ENCODE measurements at regions not wholly inside any gene's neighbourhood (a gene's known extent, or its start where the extent isn't known, plus 50 kb on each side); places are given as distances from the start of the nearest gene placed in this dataset.
"Not testable (repeated sequence)": the region's sequence is repeated elsewhere in the genome, so short reads cannot be mapped to it uniquely, and the experiment has no call there.

- in situ Hi-C loops (cut with MboI; ENCODE audit: low sequenced_read_pairs): not testable (repeated sequence)
Measured at GRCh38 chr2:175777337-175777736, 224.7 kb downstream of the LNPK start.

GRCh38 chr2:175769200-175769599, 232.9 kb downstream of the LNPK start:
- in situ Hi-C loops (cut with MboI; ENCODE audit: low sequenced_read_pairs): no loop called here

- in situ Hi-C loops (cut with MboI; ENCODE audit: low sequenced_read_pairs): no loop called here
Measured at GRCh38 chr2:175766880-175767279, 235.2 kb downstream of the LNPK start.

- in situ Hi-C loops (cut with MboI; ENCODE audit: low sequenced_read_pairs): no loop called here
Measured at GRCh38 chr2:175755656-175756386, 246.2 kb downstream of the LNPK start.

GRCh38 chr2:175755169-175755568, 246.9 kb downstream of the LNPK start:
- in situ Hi-C loops (cut with MboI; ENCODE audit: low sequenced_read_pairs): no loop called here

GRCh38 chr2:175750195-175750594, 251.9 kb downstream of the LNPK start:
- in situ Hi-C loops (cut with MboI; ENCODE audit: low sequenced_read_pairs): no loop called here

GRCh38 chr2:175745911-175746310, 256.2 kb downstream of the LNPK start:
- in situ Hi-C loops (cut with MboI; ENCODE audit: low sequenced_read_pairs): no loop called here

GRCh38 chr2:175744000-175744399, 258.1 kb downstream of the LNPK start:
- in situ Hi-C loops (cut with MboI; ENCODE audit: low sequenced_read_pairs): no loop called here

- in situ Hi-C loops (cut with MboI; ENCODE audit: low sequenced_read_pairs): no loop called here
Measured at GRCh38 chr2:175743011-175743410, 259.1 kb downstream of the LNPK start.

GRCh38 chr2:175742367-175742766, 259.7 kb downstream of the LNPK start:
- in situ Hi-C loops (cut with MboI; ENCODE audit: low sequenced_read_pairs): no loop called here

GRCh38 chr2:175741164-175741563, 260.9 kb downstream of the LNPK start:
- in situ Hi-C loops (cut with MboI; ENCODE audit: low sequenced_read_pairs): no loop called here

- in situ Hi-C loops (cut with MboI; ENCODE audit: low sequenced_read_pairs): no loop called here
Measured at GRCh38 chr2:175737722-175738361, 264.2 kb downstream of the LNPK start.

GRCh38 chr2:175734686-175735085, 267.4 kb downstream of the LNPK start:
- in situ Hi-C loops (cut with MboI; ENCODE audit: low sequenced_read_pairs): no loop called here

- in situ Hi-C loops (cut with MboI; ENCODE audit: low sequenced_read_pairs): no loop called here
Measured at GRCh38 chr2:175732531-175732930, 269.5 kb downstream of the LNPK start.

GRCh38 chr2:175730050-175730449, 272.0 kb downstream of the LNPK start:
- in situ Hi-C loops (cut with MboI; ENCODE audit: low sequenced_read_pairs): no loop called here

GRCh38 chr2:175729049-175729706, 272.9 kb downstream of the LNPK start:
- in situ Hi-C loops (cut with MboI; ENCODE audit: low sequenced_read_pairs): no loop called here

GRCh38 chr2:175728032-175728431, 274.0 kb downstream of the LNPK start:
- in situ Hi-C loops (cut with MboI; ENCODE audit: low sequenced_read_pairs): no loop called here

- in situ Hi-C loops (cut with MboI; ENCODE audit: low sequenced_read_pairs): no loop called here
Measured at GRCh38 chr2:175726223-175726622, 275.8 kb downstream of the LNPK start.

GRCh38 chr2:175709248-175709647, 292.8 kb downstream of the LNPK start:
- in situ Hi-C loops (cut with MboI; ENCODE audit: low sequenced_read_pairs): no loop called here

- in situ Hi-C loops (cut with MboI; ENCODE audit: low sequenced_read_pairs): no loop called here
Measured at GRCh38 chr2:175707322-175707721, 294.7 kb downstream of the LNPK start.

GRCh38 chr2:175704568-175704967, 297.5 kb downstream of the LNPK start:
- in situ Hi-C loops (cut with MboI; ENCODE audit: low sequenced_read_pairs): not testable (repeated sequence)

GRCh38 chr2:175698061-175698460, 304.0 kb downstream of the LNPK start:
- in situ Hi-C loops (cut with MboI; ENCODE audit: low sequenced_read_pairs): loop anchor here (25.0 kb wide), 1 partner anchor 389 kb away; the partner anchor contains the start of genes EVX2, HOXD12 and HOXD13

All from hTERT RPE-1 (cell line).